ENCODE measurements at regions not wholly inside any gene's neighbourhood (a gene's known extent, or its start where the extent isn't known, plus 50 kb on each side); places are given as distances from the start of the nearest gene placed in this dataset.
"Not testable (repeated sequence)": the region's sequence is repeated elsewhere in the genome, so short reads cannot be mapped to it uniquely, and the experiment has no call there.

GRCh38 chr5:162990063-162990462 is 447.3 kb upstream of the CCNG1 start:
- DNase-seq (ENCODE audit: low read depth): no peak

DNA sequence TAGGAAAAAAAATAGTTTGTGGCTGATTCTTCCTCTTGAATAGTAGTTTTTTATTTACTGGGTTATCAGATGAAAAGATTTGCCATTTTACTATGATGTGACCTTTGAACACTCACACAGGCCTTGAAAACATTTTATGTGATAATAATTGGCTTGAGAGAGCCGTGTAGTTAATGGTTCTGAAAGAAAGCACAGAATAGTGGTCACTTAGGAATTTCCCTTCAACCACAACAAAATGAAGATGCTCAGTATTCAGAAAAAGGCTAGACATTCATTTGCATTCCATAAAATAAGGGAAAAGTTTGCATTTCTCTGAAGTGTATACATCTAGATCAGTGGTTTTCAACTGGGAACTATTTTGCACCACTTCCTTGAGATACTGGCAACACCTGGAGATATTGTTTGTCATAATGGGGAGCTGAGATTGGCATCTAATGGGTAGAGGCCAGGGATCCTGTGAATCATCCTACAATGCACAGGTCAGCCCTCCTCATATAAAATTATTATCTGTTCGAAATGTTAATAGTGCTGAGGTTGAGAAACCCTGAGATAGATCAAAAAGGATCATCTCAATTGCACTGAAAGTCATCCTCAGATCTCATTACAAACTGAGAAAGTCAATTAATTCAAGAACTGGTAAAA is 446.4 kb upstream of the CCNG1 start:
- no peak for DNase-seq (ENCODE audit: low read depth)

GRCh38 chr5:162995568-162995967 is 441.8 kb upstream of the CCNG1 start:
- DNase-seq (ENCODE audit: low read depth): no peak

GRCh38 chr5:162996053-162996452 is 441.3 kb upstream of the CCNG1 start:
- no peak for DNase-seq (ENCODE audit: low read depth)

DNA sequence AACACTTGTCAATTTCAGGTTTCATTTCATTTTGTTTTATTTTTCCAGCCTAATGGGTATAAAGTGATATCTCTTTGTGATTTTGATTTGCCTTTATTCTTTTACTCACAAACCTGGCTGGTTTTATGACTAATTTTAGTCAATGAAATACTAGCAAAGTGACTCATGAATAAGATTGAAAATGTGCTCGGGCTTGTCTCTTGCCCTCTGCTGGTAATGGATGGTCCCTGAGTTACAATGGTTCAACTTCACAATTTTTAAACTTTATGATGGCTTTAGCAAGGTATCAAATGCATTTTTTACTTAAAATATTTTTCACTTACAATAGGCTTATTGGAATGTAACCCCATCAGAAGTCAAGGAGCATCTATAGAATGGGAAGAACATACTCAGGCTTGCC is 431.4 kb upstream of the CCNG1 start:
- DNase-seq (ENCODE audit: low read depth): no peak

DNA sequence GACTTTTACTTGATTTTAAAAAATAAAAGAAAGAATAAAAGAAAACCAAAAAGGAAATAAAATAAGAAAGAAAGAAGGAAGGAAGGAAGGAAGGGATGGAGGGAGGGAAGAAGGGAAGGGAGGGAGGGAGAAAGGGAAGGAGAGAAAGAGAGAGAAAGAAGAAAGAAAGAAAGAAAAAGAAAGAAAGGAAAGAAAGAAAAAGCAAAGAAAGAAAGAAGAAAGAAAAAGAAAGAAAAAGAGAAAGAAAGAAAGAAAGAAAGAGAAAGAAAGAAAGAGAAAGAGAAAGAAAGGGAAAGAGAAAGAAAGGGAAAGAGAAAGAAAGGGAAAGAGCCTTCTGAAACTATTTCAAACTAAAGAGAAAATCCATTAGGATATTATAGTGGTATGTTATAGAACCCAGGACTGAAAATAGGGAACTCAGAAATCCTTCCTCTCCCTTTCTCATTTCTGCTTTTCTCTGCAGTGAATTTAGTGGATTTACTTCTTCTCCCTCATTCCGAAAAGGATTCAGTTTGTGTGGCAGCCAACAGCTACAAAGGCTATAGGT is 414.7 kb upstream of the CCNG1 start:
- DNase-seq (ENCODE audit: low read depth): no peak

DNA sequence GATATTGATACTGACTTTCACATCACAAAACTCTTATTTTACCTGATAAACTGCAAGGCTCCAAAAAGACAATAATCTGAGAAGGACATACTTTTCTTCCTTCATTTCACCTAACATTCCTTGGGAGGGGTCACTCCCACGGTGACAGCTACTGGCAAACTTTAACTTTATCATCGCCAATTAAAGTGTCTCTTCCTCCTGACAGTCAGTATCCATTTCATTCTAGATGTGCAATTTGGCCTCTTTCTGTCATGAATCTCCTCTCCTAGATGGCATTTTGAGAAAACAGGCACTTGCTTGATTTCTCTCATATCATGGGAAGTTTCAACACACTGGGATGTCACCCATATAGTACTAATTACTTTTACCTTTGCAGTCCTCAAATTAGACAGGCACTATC is 413.5 kb upstream of the CCNG1 start:
- DNase-seq (ENCODE audit: low read depth): no peak

GRCh38 chr5:163024936-163025335 is 412.5 kb upstream of the CCNG1 start:
- DNase-seq (ENCODE audit: low read depth): no peak

GRCh38 chr5:163033656-163034055 is 403.7 kb upstream of the CCNG1 start:
- DNase-seq (ENCODE audit: low read depth): no peak

GRCh38 chr5:163041254-163041653 is 396.1 kb upstream of the CCNG1 start:
- DNase-seq (ENCODE audit: low read depth): no peak

- DNase-seq (ENCODE audit: low read depth): no peak
Measured at GRCh38 chr5:163079618-163080017, 357.8 kb upstream of the CCNG1 start.

- DNase-seq (ENCODE audit: low read depth): no peak
Measured at GRCh38 chr5:163089230-163089629, 348.2 kb upstream of the CCNG1 start.

DNA sequence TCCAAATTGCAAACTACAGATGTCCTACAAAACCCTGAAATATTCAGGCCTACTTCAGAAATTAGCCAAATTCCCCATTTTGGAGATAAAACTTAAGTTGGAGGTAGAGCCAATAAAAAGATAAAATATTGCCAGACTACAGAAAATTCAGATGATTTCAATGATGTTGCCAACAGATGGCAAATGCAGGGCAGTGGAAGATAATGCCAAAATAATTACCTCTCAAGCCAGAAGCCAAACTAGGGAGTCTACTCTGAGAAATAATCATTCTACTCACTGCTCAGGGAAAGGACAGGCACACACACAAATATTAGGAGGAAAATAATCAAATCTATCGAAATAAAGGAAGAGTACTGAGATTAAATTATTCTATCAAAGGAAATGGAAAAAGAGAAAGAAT is 347.5 kb upstream of the CCNG1 start:
- no peak for DNase-seq (ENCODE audit: low read depth)

GRCh38 chr5:163094492-163095180 is 342.8 kb upstream of the CCNG1 start:
- DNase-seq (ENCODE audit: low read depth): no peak

DNA sequence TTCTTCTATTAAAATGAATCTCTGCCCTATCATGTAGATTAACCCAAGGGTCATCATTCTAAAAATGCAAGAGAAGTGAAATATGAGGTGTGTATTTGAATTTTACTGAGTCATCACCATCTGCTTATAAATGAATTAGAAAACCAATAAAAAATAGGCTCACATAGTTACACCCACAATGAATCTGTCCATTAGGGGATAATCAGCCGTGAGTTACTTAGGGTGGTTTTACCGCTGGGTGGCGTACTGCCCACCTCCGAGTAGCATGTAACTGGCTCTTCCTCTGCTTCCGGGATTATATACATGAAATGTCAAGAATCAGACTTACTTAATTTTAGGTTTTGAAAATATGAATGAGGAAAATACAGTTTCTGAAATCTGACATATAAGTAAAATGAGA is 332.9 kb upstream of the CCNG1 start:
- no peak for DNase-seq (ENCODE audit: low read depth)

DNA sequence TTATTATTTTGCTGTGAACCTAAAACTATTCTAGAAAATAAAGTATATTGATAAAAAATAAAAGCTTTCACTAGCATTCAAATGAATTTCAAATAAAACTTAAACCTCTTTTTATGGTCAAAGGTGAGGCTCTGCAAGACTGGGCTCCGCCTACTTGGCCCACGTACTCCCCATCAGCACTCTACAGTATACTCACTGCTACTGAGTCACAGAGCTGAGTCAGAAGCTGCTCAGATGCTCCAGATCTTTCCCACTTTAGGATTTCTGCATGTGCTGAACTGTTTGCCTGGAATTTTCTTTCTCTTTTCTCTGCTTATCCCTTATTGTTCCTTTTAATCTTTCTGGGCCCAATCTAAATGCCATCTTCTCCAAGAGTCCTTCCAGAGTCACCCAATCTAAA is 331.9 kb upstream of the CCNG1 start:
- DNase-seq (ENCODE audit: low read depth): no peak

DNA sequence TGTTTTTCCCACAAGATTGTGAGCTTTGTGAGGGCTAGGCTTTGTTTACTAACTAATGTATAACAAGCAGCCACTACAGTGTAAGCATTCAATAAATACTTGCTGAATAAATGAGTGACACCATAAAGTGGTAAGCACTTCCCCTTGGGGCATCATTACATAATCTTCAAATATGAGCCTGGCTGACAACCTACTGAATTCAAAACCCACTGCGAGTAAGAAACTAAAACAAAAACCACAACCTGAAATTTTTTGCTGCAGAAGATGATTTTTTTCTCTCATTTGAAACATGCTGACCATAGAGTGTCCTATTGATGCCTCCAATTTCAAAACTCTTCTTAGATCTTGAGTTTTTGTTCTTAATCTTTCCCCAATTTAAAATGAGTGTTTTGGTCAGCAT is 331.3 kb upstream of the CCNG1 start:
- DNase-seq (ENCODE audit: low read depth): no peak

GRCh38 chr5:163108351-163108750 is 329.0 kb upstream of the CCNG1 start:
- DNase-seq (ENCODE audit: low read depth): no peak

DNA sequence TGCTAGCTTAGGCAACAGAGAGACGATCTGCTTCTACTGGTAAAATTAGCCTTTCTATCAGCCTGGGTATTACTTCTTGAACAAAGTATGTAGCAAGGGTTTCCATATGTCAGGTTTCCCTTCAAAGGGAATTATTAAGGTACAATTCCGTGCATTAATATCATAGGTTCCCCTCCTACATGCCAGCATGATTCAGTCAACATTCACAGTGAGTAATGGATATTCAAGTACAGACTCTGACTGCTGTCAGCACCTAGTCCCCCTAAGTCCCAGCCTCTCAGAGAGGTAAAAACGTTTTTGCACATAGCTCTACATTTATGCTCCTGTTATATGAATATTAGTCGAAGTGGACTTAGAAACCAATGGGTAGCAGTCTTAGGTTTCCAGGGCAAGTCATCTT is 322.4 kb upstream of the CCNG1 start:
- DNase-seq (ENCODE audit: low read depth): no peak

DNA sequence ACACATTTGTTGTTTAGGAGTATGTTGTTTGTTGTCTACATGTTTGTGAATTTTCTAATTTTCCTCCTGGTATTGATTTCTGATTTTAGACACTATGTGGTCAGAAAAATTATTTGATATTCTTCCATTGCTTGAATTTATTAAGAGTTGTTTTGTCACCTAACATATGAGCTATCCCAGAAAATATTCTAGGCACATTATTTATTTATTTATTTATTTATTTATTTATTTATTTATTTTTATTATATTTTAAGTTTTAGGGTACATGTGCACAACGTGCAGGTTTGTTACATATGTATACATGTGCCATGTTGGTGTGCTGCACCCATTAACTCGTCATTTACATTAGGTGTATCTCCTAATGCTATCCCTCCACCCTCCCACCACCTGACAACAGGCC is 320.8 kb upstream of the CCNG1 start:
- DNase-seq (ENCODE audit: low read depth): not testable (repeated sequence)

DNA sequence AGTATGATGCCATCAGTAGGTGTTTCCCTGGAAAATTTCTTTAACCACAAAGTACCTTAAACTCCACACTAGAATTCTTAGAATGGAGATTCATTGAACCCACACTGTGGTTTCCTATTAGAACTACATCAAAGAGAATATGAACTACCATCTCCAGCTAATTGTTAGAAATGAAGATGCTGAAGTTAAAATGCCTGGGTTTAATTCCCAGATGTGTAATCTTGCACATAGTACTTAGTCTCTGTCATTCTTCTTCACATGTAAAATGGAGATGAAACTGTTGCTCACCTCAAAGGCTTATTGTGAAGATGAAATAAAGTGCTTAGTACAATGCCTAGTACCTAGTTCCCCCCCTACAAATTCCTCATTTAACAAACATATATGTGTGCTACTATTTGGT is 303.3 kb upstream of the CCNG1 start:
- DNase-seq (ENCODE audit: low read depth): no peak

GRCh38 chr5:163135849-163136248 is 301.5 kb upstream of the CCNG1 start:
- DNase-seq (ENCODE audit: low read depth): no peak

GRCh38 chr5:163161512-163161911 is 275.9 kb upstream of the CCNG1 start:
- no peak for DNase-seq (ENCODE audit: low read depth)

- no peak for DNase-seq (ENCODE audit: low read depth)
Measured at GRCh38 chr5:163162645-163163044, 274.8 kb upstream of the CCNG1 start.

All from CMK (cell line).